GM12878 (cell line): ENCODE measurements at regions not wholly inside any gene's neighbourhood (a gene's known extent, or its start where the extent isn't known, plus 50 kb on each side); places are given as distances from the start of the nearest gene placed in this dataset.

Experiments used
- ATAC-seq: fragments of 200-7000 bp; cut with Tn5 transposase; 3 replicates; pipeline ENCODE4 v1.9.1; 2020; ENCODE audit warnings: mild to moderate bottlenecking, moderate library complexity
- BruUV-seq: library from RNA; stranded (reverse); fragments of 400-500 nt; replicated peaks from 2 replicates; lab custom pipeline; 2021; lab: Mats Ljungman, UMichigan
- CTCF ChIA-PET: fragments of 300-600 bp; sonication (Branson Sonifier 250); formaldehyde crosslinking; extraction: SDS; loops from one replicate; lab custom pipeline; 2021; ENCODE audit warnings: inconsistent platforms; lab: Yijun Ruan, JAX
- POLR2A ChIA-PET: fragments of 350-600 bp; formaldehyde crosslinking; extraction: SDS; loops from one replicate; lab custom pipeline; 2021; ENCODE audit warnings: inconsistent platforms; lab: Charles Lee
- RAD21 ChIA-PET: fragments of 300-600 bp; sonication (Branson Sonifier 250); formaldehyde crosslinking; loops from one replicate; lab custom pipeline; 2023; ENCODE audit warnings: antibody characterized with exemption; ENCODE audit not compliant: unreplicated experiment; lab: Charles Lee
- SMC1A ChIA-PET: fragments of 300-600 bp; sonication (Branson Sonifier 250); formaldehyde crosslinking; loops from one replicate; lab custom pipeline; 2023; ENCODE audit not compliant: unreplicated experiment, uncharacterized antibody; lab: Charles Lee
- DNase-seq: peaks from one replicate; pipeline ENCODE4 v3.0.0-alpha.2; 2011; ENCODE audit warnings: low read depth, low spot score
- FAIRE-seq: peaks from 3 replicates; lab custom pipeline; 2011; peaks lifted over from hg19 to GRCh38; lab: Jason Lieb, UNC
- H2AFZ ChIP-seq: 2 replicates; pipeline ENCODE4 v1.6.0; 2011; ENCODE audit warnings: low read depth, low read length, control low read depth; ENCODE audit not compliant: control insufficient read depth
- H3K27ac ChIP-seq: 2 replicates; pipeline ENCODE4 v1.5.1; 2011; ENCODE audit warnings: control low read depth; ENCODE audit not compliant: control insufficient read depth, insufficient read depth
- H3K27me3 ChIP-seq, 2 experiments: replicated peaks in 1 of 2; 2 replicates each; pipeline versions ENCODE4 v1.6.0 to v1.6.1; 2011; ENCODE audit warnings: low read length in 1 of 2; ENCODE audit not compliant: control insufficient read depth in 2 of 2, insufficient read depth in 2 of 2
- H3K36me3 ChIP-seq, 2 experiments: 2 replicates each; pipeline ENCODE4 v1.5.1; 2011; ENCODE audit warnings: low read length in 1 of 2; ENCODE audit not compliant: control insufficient read depth in 2 of 2, insufficient read depth in 2 of 2
- H3K4me1 ChIP-seq: 2 replicates; pipeline ENCODE4 v1.6.1; 2011; ENCODE audit warnings: mild to moderate bottlenecking, low read length, moderate library complexity, mixed read lengths; ENCODE audit not compliant: control insufficient read depth, insufficient read depth
- H3K4me2 ChIP-seq: 2 replicates; pipeline ENCODE4 v1.6.0; 2011; ENCODE audit warnings: control low read depth; ENCODE audit not compliant: control insufficient read depth, insufficient read depth
- H3K4me3 ChIP-seq: fragments of 200-600 bp; sonication (generic); 2 replicates; pipeline ENCODE4 v1.5.1; 2016
- H3K79me2 ChIP-seq: 2 replicates; pipeline ENCODE4 v1.6.0; 2011; ENCODE audit warnings: low read length; ENCODE audit not compliant: control insufficient read depth, insufficient read depth
- H3K9ac ChIP-seq: 2 replicates; pipeline ENCODE4 v1.8.0; 2011; ENCODE audit warnings: low read length, control low read depth, mixed read lengths; ENCODE audit not compliant: control insufficient read depth, insufficient read depth
- H3K9me3 ChIP-seq: replicated peaks from 3 replicates; pipeline ENCODE4 v1.5.1; 2011; ENCODE audit warnings: mild to moderate bottlenecking, low read length; ENCODE audit not compliant: control insufficient read depth, insufficient read depth
- H4K20me1 ChIP-seq: 2 replicates; pipeline ENCODE4 v1.6.0; 2011; ENCODE audit not compliant: control insufficient read depth, insufficient read depth
- ATF7 ChIP-seq: fragments of 450-650 bp; IDR thresholded peaks from 2 replicates; pipeline ENCODE4 v1.6.1; 2016; ENCODE audit warnings: low read depth, mild to moderate bottlenecking
- EZH2 ChIP-seq: IDR thresholded peaks from 2 replicates; pipeline ENCODE4 v1.6.1; 2012; ENCODE audit warnings: low read depth, mild to moderate bottlenecking, control low read depth, inconsistent platforms, low read length, borderline replicate concordance; ENCODE audit not compliant: control insufficient read depth
- LARP7 ChIP-seq: fragments of 450-650 bp; IDR thresholded peaks from 2 replicates; pipeline ENCODE4 v1.6.1; 2017; ENCODE audit warnings: mild to moderate bottlenecking
- MXI1 ChIP-seq: fragments of 150-350 bp; IDR thresholded peaks from 2 replicates; pipeline ENCODE4 v1.6.1; 2011; ENCODE audit warnings: low read depth, mild to moderate bottlenecking, inconsistent platforms, low read length, improper control_type of control experiment
- NFYB ChIP-seq: IDR thresholded peaks from 2 replicates; pipeline ENCODE4 v1.6.1; 2011; ENCODE audit warnings: low read depth, mild to moderate bottlenecking, low read length, improper control_type of control experiment, moderate library complexity; ENCODE audit not compliant: insufficient read depth
- NRF1 ChIP-seq: conservative IDR thresholded peaks from 2 replicates; pipeline ENCODE4 v1.6.1; 2011; ENCODE audit warnings: mild to moderate bottlenecking, low read depth, low read length, improper control_type of control experiment
- RCOR1 ChIP-seq: conservative IDR thresholded peaks from 2 replicates; pipeline ENCODE4 v1.6.1; 2012; ENCODE audit warnings: low read depth, low read length, improper control_type of control experiment
- SIN3A ChIP-seq: IDR thresholded peaks from 2 replicates; pipeline ENCODE4 v1.6.1; 2012; ENCODE audit warnings: low read depth, low read length, improper control_type of control experiment
- ZNF274 ChIP-seq: IDR thresholded peaks from one replicate; pipeline ENCODE4 v1.8.0; 2011; ENCODE audit not compliant: insufficient read length, insufficient read depth
- WGBS: methylation state at CpG from one replicate; pipeline ENCODE4 v1.1.6; 2016; ENCODE audit warnings: low lambda C conversion rate; ENCODE audit not compliant: insufficient replicate concordance, insufficient coverage; ENCODE audit errors: missing lambda C conversion rate; 5-methylcytosine and 5-hydroxymethylcytosine counted together
- in situ Hi-C: fragments of 300-500 bp; cut with MboI; formaldehyde crosslinking; loops from 9 replicates; pipeline ENCODE4 v1.14.3; 2018; ENCODE audit warnings: mixed read lengths
- intact Hi-C: fragments of 100-400 bp; cut with micrococcal nuclease; formaldehyde crosslinking; loops from one replicate; pipeline ENCODE4 v1.14.2; 2022; ENCODE audit not compliant: unreplicated experiment
- TF ChIP-seq, protein P1 (sequence below): IDR thresholded peaks from 2 replicates; pipeline ENCODE4 v1.6.1; 2012; ENCODE audit warnings: low read depth, low read length, improper control_type of control experiment
- TF ChIP-seq, protein P2 (sequence below): IDR thresholded peaks from 2 replicates; pipeline ENCODE4 v1.6.1; 2012; ENCODE audit warnings: low read length, inconsistent platforms
- TF ChIP-seq, protein P3 (sequence below): IDR thresholded peaks from 2 replicates; pipeline ENCODE4 v1.6.1; 2011; ENCODE audit warnings: borderline replicate concordance, low read depth, mild to moderate bottlenecking, moderate library complexity, low read length; ENCODE audit not compliant: insufficient read depth, poor library complexity, severe bottlenecking
- TF ChIP-seq, protein P4 (sequence below): fragments of 450-650 bp; IDR thresholded peaks from 2 replicates; pipeline ENCODE4 v1.6.1; 2017; ENCODE audit warnings: mild to moderate bottlenecking, moderate library complexity

DNA sequence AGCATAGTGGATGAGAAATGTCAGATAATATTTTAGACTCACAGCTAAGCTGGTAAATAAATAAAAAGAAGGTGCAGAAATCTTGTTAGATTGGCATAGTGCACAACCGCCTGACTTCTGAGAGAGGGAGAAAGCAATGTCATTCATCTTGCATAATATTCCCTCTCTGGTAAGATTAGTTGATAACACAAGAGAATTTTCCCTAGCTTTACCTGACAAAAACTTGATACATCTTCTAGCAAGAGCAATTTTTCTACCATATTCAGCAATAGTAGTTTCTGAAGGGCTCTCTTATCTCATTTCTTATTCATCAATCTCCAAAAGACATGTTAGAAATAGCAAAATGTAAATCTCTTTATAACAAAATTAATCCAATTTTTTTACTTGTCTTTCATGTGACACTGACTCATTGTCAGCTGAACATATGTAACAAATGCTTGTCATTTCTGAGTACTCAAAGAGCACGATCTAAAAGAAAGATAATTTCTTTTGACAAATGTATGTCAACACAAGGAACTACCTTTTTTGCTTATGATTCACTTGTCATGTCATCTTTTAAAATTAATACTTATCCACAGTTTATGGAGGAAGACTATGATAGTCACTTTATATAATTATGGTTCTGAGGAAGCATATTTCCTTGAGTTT lies 240.0 kb downstream of the ARAP2 start:
- ChIA-PET SMC1A (interaction anchor here (1.2 kb wide), 1 partner anchor 8 kb away, joined by 3 read pairs; no protein-coding TSS in a partner anchor), RAD21 (no interaction called here)
- no peak overlapping the region for H3K4me2 ChIP-seq

More for the DNA sequence above, 240.0 kb downstream of the ARAP2 start:
- DNase-seq (no peak), FAIRE-seq (no peak), ATAC-seq (no peak)
- no peak overlapping the region for H3K27ac ChIP-seq
- H3K27me3 ChIP-seq, result no peaks in the 10 kb centered on the region
- in situ Hi-C loops (no loop called here), intact Hi-C loops (no loop called here)
- no peaks in the 10 kb centered on the region for H3K9me3 ChIP-seq
- ChIA-PET CTCF (no interaction called here), POLR2A (no interaction called here)
- BruUV-seq, result no TSS peak
- no peaks in the 10 kb centered on the region for H3K36me3 ChIP-seq
- WGBS, result 44% methylated on average over 2 of the region's 2 CpGs
- H3K79me2 ChIP-seq, result no peaks in the 10 kb centered on the region
- H2AFZ ChIP-seq, result no peak overlapping the region
- H3K4me3 ChIP-seq, result no peak overlapping the region
- H3K9ac ChIP-seq, result no peak overlapping the region
- no peaks in the 10 kb centered on the region for H3K4me1 ChIP-seq
- H4K20me1 ChIP-seq, result no peaks in the 10 kb centered on the region
- TF ChIP-seq, protein P1, sequence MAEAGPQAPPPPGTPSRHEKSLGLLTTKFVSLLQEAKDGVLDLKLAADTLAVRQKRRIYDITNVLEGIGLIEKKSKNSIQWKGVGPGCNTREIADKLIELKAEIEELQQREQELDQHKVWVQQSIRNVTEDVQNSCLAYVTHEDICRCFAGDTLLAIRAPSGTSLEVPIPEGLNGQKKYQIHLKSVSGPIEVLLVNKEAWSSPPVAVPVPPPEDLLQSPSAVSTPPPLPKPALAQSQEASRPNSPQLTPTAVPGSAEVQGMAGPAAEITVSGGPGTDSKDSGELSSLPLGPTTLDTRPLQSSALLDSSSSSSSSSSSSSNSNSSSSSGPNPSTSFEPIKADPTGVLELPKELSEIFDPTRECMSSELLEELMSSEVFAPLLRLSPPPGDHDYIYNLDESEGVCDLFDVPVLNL, result no peak
- TF ChIP-seq RCOR1 (no peak), NFYB (no peak), NRF1 (no peak), ZNF274 (no peak), MXI1 (no peak), ATF7 (no peak), SIN3A (no peak), EZH2 (no peak), LARP7 (no peak)
- TF ChIP-seq, protein P2, sequence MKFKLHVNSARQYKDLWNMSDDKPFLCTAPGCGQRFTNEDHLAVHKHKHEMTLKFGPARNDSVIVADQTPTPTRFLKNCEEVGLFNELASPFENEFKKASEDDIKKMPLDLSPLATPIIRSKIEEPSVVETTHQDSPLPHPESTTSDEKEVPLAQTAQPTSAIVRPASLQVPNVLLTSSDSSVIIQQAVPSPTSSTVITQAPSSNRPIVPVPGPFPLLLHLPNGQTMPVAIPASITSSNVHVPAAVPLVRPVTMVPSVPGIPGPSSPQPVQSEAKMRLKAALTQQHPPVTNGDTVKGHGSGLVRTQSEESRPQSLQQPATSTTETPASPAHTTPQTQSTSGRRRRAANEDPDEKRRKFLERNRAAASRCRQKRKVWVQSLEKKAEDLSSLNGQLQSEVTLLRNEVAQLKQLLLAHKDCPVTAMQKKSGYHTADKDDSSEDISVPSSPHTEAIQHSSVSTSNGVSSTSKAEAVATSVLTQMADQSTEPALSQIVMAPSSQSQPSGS, result no peak
- TF ChIP-seq, protein P3, sequence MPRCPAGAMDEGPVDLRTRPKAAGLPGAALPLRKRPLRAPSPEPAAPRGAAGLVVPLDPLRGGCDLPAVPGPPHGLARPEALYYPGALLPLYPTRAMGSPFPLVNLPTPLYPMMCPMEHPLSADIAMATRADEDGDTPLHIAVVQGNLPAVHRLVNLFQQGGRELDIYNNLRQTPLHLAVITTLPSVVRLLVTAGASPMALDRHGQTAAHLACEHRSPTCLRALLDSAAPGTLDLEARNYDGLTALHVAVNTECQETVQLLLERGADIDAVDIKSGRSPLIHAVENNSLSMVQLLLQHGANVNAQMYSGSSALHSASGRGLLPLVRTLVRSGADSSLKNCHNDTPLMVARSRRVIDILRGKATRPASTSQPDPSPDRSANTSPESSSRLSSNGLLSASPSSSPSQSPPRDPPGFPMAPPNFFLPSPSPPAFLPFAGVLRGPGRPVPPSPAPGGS, result no peak
- TF ChIP-seq, protein P4, sequence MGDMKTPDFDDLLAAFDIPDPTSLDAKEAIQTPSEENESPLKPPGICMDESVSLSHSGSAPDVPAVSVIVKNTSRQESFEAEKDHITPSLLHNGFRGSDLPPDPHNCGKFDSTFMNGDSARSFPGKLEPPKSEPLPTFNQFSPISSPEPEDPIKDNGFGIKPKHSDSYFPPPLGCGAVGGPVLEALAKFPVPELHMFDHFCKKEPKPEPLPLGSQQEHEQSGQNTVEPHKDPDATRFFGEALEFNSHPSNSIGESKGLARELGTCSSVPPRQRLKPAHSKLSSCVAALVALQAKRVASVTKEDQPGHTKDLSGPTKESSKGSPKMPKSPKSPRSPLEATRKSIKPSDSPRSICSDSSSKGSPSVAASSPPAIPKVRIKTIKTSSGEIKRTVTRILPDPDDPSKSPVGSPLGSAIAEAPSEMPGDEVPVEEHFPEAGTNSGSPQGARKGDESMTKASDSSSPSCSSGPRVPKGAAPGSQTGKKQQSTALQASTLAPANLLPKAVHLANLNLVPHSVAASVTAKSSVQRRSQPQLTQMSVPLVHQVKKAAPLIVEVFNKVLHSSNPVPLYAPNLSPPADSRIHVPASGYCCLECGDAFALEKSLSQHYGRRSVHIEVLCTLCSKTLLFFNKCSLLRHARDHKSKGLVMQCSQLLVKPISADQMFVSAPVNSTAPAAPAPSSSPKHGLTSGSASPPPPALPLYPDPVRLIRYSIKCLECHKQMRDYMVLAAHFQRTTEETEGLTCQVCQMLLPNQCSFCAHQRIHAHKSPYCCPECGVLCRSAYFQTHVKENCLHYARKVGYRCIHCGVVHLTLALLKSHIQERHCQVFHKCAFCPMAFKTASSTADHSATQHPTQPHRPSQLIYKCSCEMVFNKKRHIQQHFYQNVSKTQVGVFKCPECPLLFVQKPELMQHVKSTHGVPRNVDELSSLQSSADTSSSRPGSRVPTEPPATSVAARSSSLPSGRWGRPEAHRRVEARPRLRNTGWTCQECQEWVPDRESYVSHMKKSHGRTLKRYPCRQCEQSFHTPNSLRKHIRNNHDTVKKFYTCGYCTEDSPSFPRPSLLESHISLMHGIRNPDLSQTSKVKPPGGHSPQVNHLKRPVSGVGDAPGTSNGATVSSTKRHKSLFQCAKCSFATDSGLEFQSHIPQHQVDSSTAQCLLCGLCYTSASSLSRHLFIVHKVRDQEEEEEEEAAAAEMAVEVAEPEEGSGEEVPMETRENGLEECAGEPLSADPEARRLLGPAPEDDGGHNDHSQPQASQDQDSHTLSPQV, result no peak
